Activated CD4-positive, alpha-beta T cell treated with anti-CD3 and anti-CD28 coated beads, Interleukin-2, amount 50 U/mL, for 24 hours (primary cell): ENCODE measurements at regions not wholly inside any gene's neighbourhood (a gene's known extent, or its start where the extent isn't known, plus 50 kb on each side); places are given as distances from the start of the nearest gene placed in this dataset.

ENCODE experiments used
- DNase-seq, 2 donors: peaks; one replicate each; pipeline ENCODE4 v3.0.0-alpha.2; 2020; ENCODE audit warnings: low read depth in 1 of 2, low spot score in 1 of 2

DNA sequence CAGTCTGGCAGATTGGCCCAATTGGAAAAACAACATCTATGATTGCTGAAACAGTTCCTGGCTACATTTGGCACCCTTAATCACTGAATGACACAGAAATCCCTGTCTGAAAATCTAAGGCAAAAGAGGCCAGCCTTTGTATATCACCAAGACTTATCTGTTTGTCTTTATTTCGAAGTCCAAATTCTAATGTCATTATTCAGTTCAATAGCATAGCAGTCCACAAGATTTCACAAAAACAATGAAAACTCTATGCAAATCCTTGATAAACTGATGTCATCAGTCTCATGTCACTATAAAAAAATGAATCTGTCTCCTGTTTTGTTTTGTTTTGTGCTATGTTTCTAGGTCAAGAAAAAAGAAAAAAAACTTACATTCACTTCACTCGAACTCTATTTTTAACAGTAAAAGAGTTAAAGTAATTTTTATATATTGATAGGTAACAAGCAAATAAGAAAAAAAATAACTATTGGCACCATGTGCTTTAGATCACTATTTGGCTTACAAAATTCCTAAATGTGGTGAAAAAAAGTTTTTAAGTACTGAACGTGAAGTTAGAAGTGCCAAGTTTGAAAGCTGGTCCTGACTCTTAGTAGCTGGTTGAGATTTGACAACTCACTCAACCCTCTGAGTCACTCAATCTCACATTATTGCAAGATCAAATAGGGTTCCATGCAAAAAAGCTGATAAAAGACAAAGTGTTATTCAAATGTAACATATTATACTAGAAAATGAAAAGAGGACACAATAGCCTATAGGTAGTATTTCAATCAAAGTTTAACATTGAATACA lies 359.3 kb downstream of the IRS1 start:
- DNase-seq, result no peak

DNA sequence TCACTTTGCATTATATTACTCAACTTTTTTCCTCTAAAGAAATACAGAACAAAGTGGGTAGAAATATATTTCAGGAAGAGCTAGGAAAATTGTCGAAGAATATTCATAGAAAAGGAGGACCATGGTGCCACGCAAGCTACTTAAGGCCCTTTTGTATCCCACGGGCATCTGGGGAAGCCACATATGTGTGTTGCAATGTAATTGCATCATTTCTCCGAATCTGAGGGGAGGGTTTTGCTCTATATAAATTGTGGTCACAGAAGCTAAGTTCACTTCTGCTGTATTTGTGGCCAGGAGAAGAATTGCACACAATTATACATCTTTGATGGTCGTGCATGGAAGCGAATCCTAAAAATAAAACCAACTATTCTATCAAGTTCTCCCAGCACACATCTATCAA lies 360.3 kb downstream of the IRS1 start:
- DNase-seq, result no peak

DNA sequence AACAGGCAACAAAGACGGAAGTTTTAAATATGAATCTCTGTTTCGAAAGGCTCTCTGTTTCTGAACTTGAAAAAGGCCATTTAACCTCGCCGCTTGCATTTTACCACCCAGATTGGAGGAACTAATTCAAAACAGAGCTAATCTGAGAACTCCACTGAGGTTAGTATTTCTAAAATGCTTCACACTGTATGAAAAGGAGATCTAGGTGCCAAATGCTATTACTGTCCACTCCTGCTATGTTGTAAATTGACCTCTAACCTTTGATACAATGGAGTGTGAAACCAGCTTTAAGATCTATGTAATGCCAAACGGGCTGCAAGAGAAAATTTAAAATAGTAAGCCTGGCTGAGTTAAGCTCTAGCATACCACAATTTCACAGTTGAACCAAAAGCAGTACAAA lies 364.5 kb downstream of the IRS1 start:
- no peak for DNase-seq

DNA sequence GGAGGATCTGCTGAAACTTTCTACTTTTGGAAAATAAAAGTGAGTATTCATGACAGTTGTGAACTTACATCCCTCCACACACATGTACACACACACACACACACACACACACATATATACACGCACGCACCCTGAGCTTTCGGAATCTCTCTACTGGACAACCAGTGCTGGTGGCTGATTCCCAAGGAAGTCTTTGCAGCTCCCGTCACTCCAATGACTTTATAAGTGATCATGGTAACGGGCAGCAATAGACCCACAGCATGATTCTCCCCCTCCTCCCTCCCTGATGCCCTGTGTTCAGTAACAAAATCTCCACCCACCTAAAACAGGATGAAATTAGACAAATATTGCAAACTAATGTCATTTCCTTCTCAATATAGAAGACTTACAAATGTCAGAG lies 364.9 kb downstream of the IRS1 start:
- DNase-seq, result no peak

DNA sequence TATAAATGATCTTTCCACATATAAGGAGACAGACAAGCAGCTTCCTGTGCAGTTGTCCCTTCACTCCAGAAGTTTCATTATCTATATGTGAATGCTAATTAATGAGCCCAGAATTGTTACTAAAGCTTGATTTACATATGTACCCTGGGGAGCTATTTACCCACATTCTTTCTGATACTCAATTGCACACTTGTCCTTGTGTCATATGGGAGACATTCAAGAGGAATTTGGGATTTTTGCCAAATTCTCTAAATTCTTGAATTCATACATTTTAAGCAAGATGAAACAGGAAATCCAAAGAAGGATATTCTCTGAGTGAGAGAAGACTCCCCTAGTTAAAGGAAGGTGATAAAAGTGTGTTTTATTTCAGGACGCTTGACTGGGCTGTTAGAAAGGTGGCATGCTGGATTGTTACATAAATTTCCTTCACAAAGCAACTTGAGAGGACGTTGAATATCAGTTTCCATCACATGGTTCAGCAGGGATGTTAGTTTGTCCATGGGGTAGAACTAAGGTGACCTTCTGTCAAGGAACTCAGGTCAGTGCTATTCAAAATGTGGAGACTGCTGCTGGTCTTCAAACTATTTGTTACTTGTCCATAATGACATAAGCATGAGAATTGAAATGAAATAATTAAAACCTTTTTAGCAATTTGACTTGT lies 368.2 kb downstream of the IRS1 start:
- DNase-seq, result no peak

DNA sequence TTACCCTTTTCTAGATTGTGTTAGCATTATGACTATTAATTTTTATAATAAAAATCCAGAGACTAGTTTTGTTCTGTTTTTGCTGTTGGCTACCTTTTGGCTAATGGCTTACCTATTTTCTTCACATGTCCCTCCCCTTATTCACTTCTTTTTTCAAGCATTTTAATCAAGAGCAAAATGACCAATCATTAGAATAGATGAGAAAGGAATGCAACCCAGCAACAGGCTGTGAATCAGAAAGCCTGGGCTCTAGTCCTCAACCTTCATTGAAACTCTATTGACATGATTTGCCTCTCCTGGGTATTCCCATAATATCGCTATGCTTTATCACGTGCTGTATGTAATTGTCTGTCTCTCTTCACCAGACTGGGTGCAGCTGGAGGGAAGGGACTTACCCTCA lies 370.1 kb downstream of the IRS1 start:
- no peak for DNase-seq

DNA sequence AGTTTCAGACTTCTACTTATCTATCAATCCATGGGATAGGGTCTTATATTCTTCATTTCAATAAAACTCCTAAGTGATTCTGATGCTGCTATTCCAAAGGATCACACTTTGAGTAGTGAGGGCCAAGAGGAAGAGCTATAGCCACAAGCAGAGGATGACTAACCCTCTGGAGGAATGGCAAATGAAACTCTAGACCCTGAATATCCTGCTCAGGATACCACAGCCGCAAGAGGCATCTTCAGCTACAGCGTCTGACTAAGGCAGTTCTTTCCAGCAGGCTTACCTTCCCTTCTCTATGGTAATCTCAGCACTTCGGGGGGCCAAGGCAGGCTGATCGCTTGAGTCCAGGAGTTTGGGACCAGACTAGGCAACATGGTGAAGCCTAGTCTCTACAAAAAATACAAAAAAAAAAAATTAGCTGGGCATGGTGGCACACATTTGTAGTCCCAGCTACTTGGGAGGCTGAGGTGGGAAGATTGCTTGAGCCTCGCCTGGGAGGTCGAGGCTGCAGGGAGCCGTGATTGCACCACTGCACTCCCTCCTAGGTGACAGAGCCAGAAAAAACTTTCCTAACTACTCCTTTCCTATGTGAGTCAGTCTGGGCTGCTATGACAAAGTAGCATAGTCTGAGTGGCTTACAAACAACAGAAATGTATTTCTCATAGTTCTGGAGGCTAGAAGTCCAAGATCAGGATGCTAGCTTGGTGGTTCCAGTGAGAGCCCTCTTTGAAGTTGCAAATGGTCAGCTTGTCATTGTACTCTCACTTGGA lies 371.9 kb downstream of the IRS1 start:
- DNase-seq, result no peak

DNA sequence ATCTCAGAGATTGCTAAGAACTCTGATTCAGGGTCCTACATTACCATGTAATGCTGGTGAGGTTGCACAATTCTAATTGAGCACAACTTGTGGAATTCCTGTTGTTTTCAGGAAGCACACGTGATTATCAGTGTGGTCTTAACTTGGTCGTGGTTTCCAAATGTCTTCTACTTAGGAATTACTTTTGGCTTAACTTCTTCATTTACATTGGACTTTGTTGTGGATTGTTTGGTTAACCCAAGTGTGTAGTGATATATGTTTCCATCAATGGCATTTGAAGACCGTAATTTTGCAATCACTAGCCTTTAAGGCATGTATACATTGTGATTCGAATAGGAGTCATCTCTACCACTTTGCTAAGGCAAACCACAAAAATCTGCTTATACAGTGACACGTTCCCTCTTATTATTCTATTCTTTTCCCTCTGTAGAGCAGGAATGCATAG lies 373.3 kb downstream of the IRS1 start:
- no peak for DNase-seq

DNA sequence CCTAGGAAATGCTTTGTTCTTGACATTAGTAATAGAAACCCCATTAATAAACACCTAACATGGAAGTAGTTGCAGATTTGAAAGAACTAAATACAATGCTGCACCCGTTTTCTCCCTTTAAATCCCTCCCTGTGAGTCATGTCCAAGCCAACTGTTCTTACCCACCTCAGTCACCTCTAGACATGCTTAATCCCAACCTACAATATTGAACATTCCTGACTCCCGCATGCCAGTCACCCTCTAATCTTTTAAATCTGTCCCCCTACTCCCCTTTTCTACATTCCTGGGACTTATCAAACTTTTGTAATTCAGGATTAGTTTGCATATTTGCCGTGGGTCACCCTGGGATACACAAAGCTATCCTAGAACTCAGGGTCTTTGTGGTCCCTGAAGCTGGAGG lies 374.6 kb downstream of the IRS1 start:
- no peak for DNase-seq

DNA sequence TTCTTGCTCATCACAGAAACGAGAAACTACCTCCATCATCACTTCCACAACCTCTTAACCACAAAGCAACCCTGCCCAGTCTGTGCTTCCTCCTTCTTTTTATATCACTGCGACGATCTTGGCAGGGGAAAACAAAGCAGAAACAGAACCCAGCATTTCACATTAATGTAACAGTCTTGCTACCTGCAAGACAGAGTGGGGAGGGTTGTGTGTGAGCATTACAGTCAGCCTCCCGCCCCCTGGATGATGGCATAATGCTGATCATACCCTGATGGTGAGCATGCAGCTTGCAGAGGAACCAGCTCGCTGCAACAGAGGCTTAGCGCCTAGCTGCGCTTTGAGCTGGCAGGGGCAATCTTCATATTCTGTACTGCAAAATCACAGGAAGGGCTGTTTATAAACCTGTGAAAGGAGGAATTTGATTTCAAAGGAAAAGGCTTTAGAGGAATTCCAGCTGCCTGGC lies 376.1 kb downstream of the IRS1 start:
- peak; percentile 12 to 32 for DNase-seq

DNA sequence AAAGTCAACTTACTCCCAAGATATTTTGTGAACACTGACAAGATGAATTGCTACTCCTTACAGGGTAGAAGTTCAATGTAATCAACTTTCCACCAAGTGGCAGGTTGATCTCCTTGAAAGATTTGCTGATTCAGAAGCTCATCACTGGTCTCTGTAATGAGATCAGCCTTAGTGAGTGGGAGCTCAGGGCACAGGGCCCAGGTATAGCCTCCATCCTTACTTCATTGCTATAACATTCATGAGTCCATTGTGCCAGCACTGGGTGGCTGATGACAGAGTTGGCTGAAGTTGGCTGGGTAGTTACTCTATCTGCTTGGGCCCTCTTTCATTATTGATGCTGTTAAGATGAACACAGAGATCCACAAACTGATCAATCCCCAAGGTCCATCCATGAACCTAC lies 379.0 kb downstream of the IRS1 start:
- DNase-seq, result no peak

DNA sequence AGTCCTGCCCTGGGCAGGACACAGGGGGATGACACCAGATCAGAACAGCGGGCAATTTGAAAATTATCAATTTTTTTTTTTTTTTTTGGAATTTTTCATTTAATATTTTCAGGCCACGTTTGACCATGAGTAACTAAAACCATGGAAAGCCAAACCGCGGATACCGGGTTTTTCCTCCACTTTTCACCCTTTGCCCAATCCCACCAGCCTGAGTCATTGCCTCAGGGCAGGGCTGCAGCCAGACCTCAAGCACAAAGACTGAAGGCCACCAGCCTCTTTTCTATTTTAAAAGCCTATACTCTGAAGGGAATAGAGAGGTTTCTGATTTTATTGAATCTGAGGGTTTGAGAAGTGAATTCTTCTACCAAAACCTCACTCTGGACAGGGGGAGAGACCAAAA lies 381.1 kb downstream of the IRS1 start:
- no peak for DNase-seq

DNA sequence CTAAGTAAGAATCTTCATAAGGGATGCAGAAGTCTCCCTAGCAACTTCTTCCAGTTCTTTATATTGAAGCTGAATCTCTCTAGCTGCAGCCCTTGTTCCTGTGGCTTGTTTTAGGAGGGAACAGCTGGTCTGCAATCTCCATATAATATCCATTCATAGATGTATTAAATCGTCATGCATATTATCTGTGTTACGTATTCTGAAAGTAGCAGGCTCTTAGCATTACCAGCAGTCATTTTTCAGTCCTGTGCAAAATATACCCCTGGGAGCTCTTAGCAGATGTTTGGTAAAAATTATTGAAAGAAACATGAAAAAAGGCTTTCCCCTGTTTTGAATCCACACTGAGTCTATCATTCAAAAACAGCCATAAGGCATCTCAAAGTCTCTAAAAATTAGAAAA lies 385.3 kb downstream of the IRS1 start:
- DNase-seq, result no peak

DNA sequence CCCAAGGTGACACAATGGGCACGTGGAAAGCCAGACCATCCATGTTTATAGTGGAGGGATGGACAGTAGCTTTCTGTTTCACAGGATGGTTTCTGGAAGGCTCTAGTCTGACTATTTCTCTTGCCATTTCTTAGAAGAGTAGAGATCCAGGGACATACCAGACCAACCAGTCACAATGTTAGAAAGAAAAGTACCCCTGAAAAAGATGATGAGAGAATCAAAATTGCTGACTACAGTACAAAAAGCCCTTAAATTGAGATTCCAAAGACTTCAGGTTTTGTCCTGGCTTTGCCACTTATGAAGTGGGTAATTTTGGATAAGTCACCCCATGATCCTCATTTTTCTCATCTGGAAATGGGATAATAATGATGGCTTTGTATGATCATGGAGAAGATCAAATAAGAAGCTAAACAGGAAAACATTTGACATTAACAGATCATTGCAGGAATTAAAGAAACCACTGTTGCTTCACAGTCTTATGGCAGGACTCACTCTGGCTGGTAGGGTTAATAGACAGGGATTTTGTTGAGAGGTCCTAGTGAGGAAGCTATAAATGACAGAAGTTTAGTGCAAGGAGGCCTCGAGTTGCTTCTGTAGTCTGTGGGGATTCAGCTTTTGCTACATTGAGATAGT lies 386.0 kb downstream of the IRS1 start:
- DNase-seq, result no peak

DNA sequence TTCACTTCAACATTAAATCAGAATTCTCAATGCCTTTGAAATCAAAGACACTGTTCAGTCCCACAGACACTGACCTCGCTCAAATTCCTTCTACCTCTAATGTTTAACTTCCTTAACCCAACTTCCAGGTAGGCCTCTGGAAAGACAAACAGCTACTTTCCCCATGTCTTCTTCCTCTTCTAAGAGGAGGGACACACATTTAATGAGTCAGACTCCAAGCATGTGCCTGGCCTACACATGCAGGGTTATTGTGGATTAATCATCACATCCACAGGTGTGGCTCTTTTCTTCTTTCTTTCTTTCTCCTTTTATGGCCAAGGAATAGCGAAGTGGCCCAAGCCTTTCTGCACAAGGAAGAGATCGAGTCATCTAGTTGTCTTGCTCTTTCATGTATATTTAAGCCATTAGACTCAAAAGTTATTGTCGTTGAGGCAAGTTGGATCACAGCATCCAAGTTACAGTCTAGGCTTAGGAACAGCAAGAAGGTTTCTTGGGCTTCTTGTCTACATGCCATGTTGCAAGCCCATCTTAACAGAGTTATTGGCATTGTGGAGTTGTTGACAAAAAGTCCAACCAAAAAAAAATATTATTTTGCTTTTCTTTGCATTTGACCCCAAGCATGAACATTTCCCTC lies 387.8 kb downstream of the IRS1 start:
- DNase-seq, result no peak

DNA sequence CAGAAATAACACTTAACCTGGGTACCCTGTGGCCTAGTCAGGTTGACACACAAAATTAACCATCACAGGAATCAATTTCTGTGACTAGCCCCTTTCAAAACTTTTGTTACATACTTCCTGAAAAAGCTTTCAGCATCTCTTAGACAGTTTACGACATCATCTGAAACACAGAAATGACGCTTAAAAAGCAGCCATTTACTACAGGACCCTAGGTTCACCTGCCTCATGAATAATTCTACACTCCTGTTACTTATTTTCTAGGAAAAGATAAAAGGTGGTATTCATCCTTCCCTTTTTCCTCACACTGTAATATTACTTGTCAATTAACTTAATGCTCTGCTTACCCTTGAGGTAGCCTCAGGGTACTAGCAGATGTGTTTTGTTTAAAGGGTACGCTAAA lies 388.4 kb downstream of the IRS1 start:
- no peak for DNase-seq

DNA sequence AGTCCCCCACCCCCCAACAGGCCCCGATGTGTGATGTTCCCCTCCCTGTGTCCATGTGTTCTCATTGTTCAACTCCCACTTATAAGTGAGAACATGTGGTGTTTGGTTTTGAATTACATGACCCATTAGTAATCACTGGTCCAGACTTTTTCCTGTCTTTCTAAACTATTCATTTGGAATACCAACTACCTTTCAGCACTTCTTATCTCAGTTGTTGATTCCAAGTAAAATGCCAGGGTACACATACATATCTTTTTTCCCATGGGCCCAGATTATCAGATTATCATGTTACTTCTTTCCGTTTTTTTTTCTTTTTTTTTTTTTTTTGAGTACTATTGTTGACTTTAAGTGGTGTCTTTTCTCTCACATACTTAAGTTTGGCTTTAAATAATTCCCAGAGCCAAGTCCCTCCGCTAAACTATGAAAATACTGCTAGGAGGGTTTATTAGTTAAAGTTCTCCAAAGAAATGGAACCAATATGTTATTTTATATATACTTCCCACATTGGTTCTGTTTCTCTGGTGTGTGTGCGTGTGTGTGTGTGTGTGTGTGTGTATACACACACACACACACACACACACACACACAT lies 389.3 kb downstream of the IRS1 start:
- no peak for DNase-seq

DNA sequence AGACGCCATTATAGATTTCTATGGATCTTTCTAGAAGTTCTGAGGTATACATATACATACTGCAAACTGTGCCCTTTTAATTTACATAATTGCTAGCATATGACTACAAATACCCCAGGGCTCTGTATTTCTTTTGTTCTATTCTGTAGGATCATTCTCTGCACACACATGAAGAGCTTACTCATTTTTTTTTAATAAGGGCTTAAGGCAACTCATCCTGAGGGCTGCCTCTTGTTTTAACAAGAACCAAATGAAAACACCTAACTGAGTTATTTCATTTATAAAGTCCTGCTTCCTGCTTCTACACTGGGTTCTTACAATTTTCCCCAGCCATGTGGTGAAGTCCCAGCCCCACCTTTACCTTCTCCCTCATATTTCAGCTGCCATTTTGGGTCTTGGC lies 390.5 kb downstream of the IRS1 start:
- DNase-seq, result no peak

DNA sequence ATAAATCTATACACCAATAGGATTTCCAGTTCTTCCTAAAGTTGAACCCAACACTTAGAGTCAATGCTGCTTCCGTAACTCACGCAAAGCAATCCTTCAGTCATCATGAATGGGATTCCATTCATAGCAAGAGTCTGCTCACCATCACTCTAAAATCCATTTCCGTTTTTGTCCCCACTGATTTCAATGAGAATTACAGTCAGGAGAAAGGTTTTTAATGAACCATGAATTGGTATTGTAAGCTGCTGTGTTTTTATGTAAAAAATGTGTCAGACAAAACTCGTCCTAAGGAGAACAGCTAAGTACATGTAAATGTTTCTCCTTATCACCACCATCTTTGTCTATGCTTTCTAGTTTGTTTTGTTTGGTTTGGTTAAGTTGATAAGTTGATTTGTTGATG lies 391.5 kb downstream of the IRS1 start:
- no peak for DNase-seq

DNA sequence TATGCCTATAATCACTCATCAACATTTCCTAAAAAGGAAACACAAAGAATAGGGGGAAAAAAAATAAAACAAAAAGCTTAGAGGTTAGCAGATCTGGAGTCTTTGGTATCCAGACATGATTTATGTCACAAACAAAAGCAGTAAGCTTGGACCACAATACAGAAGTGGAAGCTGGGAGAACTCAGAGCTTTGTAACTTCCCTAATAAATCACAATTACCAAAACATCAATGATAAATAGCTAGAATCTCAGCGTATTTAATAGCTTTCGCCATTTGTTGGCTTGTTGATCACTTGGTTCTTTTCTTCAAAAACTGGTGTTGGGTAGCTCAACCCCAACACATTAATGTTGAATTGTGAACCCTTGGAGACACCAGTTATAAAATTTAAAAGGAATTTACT lies 392.5 kb downstream of the IRS1 start:
- DNase-seq, result no peak

DNA sequence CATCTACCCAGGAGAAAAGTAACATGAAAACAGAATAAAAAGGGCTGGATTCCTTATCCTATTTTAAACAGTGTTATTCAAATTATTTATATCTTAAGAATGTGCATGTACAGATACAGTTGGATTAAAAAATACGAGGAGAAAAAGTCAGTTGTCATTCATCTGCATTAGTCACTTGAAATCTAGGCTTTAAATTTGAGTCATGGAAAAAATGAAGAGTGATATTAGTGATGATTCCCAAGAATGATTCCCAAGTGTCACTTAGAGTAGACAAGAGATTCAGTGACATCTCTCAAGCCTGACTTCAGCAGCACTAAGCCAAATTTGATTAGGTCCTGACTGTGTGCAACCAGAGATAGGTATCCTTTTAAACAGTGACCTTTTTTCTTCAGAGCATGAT lies 394.2 kb downstream of the IRS1 start:
- no peak for DNase-seq
